SKM-1 (cell line): ENCODE measurements at regions not wholly inside any gene's neighbourhood (a gene's known extent, or its start where the extent isn't known, plus 50 kb on each side); places are given as distances from the start of the nearest gene placed in this dataset.
A peak's percentile ranks its signal among the peaks of the same experiment; 100 is the strongest.

Source experiments
- DNase-seq: peaks from one replicate; lab custom pipeline; 2025; ENCODE audit not compliant: unreplicated experiment; lab: John Stamatoyannopoulos, UW

GRCh38 chr1:55374801-55375616 lies 159.8 kb upstream of the USP24 start:
- no peak for DNase-seq

GRCh38 chr1:55374216-55374615 lies 159.1 kb upstream of the USP24 start:
- DNase-seq: no peak

- no peak for DNase-seq
These were observed 154.3 kb upstream of the USP24 start for GRCh38 chr1:55369474-55369873.

DNA sequence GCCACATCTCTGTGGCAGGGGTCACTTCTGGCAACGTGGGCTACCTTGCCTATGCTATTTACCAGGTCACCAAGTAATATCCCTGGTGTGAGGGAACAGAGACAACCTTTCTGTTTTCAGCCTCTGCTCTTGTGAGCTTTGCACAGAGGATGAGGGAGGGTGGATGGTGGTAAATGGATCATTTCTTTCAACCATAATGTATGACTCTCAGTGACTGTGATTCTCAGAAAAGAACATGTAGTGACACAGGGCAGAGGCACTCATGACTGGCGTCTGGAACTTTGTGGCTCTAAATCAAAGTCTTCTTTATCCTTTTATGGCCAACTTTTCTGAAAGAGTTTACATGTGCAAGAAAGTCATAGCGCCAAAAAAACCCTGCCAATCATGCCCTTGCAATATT lies 153.5 kb upstream of the USP24 start:
- no peak for DNase-seq

GRCh38 chr1:55367273-55367672 lies 152.1 kb upstream of the USP24 start:
- DNase-seq: no peak

DNA sequence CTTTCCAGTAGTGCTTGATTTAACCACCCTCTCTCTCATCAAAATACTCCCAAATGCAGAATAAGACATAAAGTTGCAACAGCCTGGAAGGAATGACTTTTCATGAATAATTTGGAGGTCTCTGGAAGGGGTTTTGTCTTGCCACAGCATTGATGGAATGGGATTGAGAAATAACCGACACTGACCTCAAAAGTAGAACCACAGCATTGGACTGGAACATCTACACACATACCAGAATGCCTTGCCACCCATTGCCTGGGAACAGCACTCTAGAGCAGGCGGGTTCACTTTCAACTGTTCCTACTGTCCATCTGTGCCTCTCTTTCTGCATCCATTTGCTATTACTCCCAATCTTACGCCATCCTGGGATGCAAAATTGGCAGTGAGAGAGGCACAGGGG lies 149.1 kb upstream of the USP24 start:
- DNase-seq: no peak

GRCh38 chr1:55363268-55363667 lies 148.1 kb upstream of the USP24 start:
- DNase-seq: no peak

GRCh38 chr1:55362558-55362957 lies 147.4 kb upstream of the USP24 start:
- DNase-seq: no peak

DNA sequence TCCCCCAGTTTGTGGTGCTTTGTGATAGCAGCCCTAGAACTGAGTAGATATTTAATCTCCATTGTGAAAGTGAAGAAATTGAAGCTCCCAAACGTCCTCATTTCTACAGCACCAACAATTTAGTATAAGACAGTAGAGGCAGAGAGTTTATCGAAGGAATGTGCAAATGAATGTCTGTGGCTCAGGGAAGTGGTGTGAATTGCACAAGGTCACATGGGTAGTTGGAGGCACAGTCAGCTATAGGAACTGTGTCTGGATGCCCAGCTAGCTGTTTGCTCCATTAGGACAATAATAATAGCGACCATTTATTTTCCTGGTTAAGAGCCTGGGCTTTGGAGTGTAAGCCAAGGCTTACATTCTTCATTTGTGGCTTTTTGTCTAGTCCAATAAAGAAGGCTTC lies 144.4 kb upstream of the USP24 start:
- no peak for DNase-seq

GRCh38 chr1:55358581-55358980 lies 143.4 kb upstream of the USP24 start:
- DNase-seq: no peak

GRCh38 chr1:55355549-55355948 lies 140.4 kb upstream of the USP24 start:
- no peak for DNase-seq

- no peak for DNase-seq
These were observed 138.8 kb upstream of the USP24 start for GRCh38 chr1:55353707-55354620.

GRCh38 chr1:55352811-55353180 lies 137.6 kb upstream of the USP24 start:
- DNase-seq: no peak

- DNase-seq: no peak
These were observed 137.1 kb upstream of the USP24 start for GRCh38 chr1:55352080-55352810.

DNA sequence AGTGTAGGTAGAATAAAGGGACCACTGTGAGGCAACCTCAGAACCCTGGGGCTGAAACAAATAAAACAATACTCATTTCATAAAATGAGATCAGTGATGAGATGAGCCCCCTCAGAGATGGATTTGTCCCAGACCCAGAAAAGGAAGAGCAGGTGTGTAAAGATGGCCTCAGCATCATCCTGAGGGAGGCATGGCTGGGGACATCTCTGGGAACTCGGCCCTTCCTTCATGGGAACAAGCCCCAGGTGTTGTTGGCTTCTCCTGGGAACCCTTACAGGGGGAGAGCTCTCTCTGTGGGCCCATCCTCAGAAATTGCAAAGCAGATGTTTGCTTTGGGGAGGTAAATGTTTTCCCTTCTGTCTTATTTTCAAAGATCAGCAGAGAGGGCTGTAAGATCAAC lies 133.2 kb upstream of the USP24 start:
- DNase-seq: no peak

- no peak for DNase-seq
These were observed 132.7 kb upstream of the USP24 start for GRCh38 chr1:55347866-55348265.

DNA sequence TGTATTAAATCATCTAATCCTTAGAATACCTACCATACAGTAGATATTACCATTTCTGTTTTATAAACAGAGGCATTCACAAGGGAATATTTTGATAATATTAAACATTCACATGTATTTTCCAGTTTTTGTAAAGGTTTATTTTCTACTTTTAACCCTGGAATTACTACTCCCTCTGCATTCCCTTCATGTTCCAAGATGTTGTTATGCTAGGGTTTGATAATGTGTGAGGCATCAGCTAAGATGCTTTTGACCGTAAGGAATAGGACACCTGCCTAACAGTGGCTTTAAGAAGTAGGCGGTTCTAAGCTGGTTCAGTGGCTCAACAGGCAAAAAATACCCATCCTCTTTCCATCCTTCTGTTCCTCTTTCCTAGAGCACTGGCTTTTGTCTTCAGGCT lies 131.9 kb upstream of the USP24 start:
- no peak for DNase-seq

- DNase-seq: no peak
These were observed 131.4 kb upstream of the USP24 start for GRCh38 chr1:55346586-55346985.

DNA sequence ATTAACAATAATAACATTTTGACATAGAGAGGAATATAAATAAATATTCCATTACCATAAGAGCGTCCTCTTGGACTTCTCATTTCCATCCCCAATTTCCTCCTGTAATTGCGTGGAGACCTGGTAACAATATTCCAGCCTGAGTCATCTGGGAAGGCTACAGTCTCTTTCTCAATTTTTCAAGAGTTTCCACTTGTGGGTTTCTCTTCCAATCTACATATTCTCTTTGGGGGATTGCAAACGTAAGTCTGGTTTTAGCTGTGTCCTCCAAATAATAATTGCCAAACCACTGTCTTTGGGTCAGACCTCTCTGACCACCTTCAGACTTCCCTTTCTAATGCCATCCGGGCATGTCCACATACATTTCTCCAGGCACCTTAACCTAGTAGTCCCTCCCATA lies 124.5 kb upstream of the USP24 start:
- DNase-seq: no peak

GRCh38 chr1:55338448-55338820 lies 123.3 kb upstream of the USP24 start:
- no peak for DNase-seq

- DNase-seq: peak; percentile 12
These were observed 122.8 kb upstream of the USP24 start for GRCh38 chr1:55337801-55338447.
